Epithelial cell of proximal tubule (primary cell): ENCODE measurements at regions not wholly inside any gene's neighbourhood (a gene's known extent, or its start where the extent isn't known, plus 50 kb on each side); places are given as distances from the start of the nearest gene placed in this dataset.

Source experiments
- DNase-seq: peaks from one replicate; pipeline ENCODE4 v3.0.0-alpha.2; 2011; ENCODE audit warnings: low read depth
- H3K4me3 ChIP-seq: 2 replicates; pipeline ENCODE4 v1.5.1; 2011; ENCODE audit warnings: low read depth, mild to moderate bottlenecking, low read length
- CTCF ChIP-seq: conservative IDR thresholded peaks from 2 replicates; pipeline ENCODE4 v1.5.1; 2012; ENCODE audit warnings: low read depth, mild to moderate bottlenecking, low read length

- TF ChIP-seq CTCF, result no peak
- no peak for DNase-seq
- no peak overlapping the region for H3K4me3 ChIP-seq
Observed at GRCh38 chr10:107444443-107444842, 279.9 kb upstream of the SORCS1 start.

- no peak overlapping the region for H3K4me3 ChIP-seq
- no peak for TF ChIP-seq CTCF
Observed at GRCh38 chr10:107443813-107444212, 279.3 kb upstream of the SORCS1 start.

GRCh38 chr10:107443326-107443725, 278.8 kb upstream of the SORCS1 start:
- no peak for TF ChIP-seq CTCF
- H3K4me3 ChIP-seq, result no peak overlapping the region
- DNase-seq, result no peak

More at GRCh38 chr10:107443813-107444212, 279.3 kb upstream of the SORCS1 start:
- no peak for DNase-seq

- H3K4me3 ChIP-seq, result no peak overlapping the region
- TF ChIP-seq CTCF, result no peak
- peak; percentile 56 for DNase-seq
Observed at GRCh38 chr10:107442035-107442505, 277.6 kb upstream of the SORCS1 start.

- DNase-seq, result no peak
- H3K4me3 ChIP-seq, result no peak overlapping the region
- TF ChIP-seq CTCF, result no peak
Observed at GRCh38 chr10:107440741-107441140, 276.2 kb upstream of the SORCS1 start.

GRCh38 chr10:107437921-107438320, 273.4 kb upstream of the SORCS1 start:
- no peak overlapping the region for H3K4me3 ChIP-seq
- no peak for DNase-seq
- TF ChIP-seq CTCF, result no peak

GRCh38 chr10:107436568-107436967, 272.1 kb upstream of the SORCS1 start:
- DNase-seq, result no peak
- no peak for TF ChIP-seq CTCF
- no peak overlapping the region for H3K4me3 ChIP-seq
